ENCODE measurements at regions not wholly inside any gene's neighbourhood (a gene's known extent, or its start where the extent isn't known, plus 50 kb on each side); places are given as distances from the start of the nearest gene placed in this dataset.
A peak's percentile ranks its signal among the peaks of the same experiment; 100 is the strongest.

DNA sequence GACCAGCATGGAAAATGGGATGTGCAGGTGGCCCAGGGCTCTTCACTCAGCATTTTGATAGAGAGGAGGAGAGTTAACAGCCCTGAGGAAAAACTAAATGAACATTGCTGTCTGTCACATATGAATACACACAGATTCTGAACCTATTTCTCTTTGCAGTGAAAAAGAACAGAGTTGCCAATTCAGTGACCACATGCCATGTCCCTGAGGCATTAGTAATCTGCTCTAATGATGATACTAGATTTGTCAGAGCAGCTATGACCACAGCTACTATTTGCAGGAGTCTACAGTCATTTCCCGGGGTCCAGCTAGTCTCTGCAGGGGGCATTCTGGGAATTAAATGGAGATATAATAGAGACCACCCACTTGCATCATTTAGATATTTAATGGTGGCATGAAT is 267.6 kb downstream of the TMX3 start:
- no peak overlapping the region for H3K4me3 ChIP-seq (ENCODE audit: extremely low read depth, insufficient read depth, low read length, poor library complexity, severe bottlenecking)
- no peak overlapping the region for H3K27ac ChIP-seq (ENCODE audit: low read depth, low read length, severe bottlenecking)
- no CpG with 5 or more reads among the region's 1 CpG for WGBS, 2 experiments (ENCODE audit: insufficient coverage in 2 of 2)
- no peaks in the 10 kb centered on the region for H3K4me1 ChIP-seq (ENCODE audit: control insufficient read depth, insufficient read depth, low read length, poor library complexity, severe bottlenecking)
- H3K36me3 ChIP-seq (ENCODE audit: control insufficient read depth, insufficient read depth, low read length): no peaks in the 10 kb centered on the region
- H3K9me3 ChIP-seq (ENCODE audit: control insufficient read depth, low read length): no peaks in the 10 kb centered on the region

DNA sequence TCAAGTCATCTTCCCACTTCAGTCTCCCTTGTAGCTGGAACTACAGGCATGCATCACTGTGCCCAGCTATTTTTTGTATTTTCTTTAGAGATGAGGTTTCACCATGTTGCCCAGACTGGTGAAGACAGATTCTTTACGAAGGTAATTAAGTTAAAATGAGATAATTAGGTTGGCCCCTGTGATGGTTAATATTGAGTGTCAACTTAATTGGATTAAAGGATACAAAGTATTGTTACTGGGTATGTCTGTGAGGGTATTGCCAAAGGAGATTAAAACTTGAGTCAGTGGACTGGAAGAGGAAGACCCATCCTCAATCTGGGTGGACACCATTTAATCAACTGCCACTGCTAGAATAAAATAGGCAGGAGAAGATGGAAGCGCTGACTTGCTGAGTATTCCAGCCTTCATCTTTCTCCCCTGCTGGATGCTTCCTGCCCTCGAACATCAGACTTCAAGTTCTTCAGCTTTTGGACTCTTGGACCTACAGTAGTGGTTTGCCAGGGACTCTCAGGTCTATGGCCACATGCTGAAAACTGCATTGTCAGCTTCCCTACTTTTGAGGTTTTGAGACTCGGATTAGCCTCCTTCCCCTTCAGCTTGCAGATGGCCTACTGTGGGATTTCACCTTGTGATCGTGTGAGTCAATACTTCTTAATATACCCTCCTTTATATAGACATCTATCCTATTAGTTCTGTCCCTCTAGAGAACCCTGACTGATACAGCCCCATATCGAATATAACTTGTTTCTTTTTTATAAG is 269.1 kb downstream of the TMX3 start:
- 86 to 92% methylated on average over 5 to 6 of the region's 6 CpGs for WGBS, 2 experiments (ENCODE audit: insufficient coverage in 2 of 2)
- H3K27ac ChIP-seq (ENCODE audit: low read depth, low read length, severe bottlenecking): no peak overlapping the region
- no peaks in the 10 kb centered on the region for H3K36me3 ChIP-seq (ENCODE audit: control insufficient read depth, insufficient read depth, low read length)
- no peak overlapping the region for H3K4me3 ChIP-seq (ENCODE audit: extremely low read depth, insufficient read depth, low read length, poor library complexity, severe bottlenecking)
- no peaks in the 10 kb centered on the region for H3K4me1 ChIP-seq (ENCODE audit: control insufficient read depth, insufficient read depth, low read length, poor library complexity, severe bottlenecking)
- no peaks in the 10 kb centered on the region for H3K9me3 ChIP-seq (ENCODE audit: control insufficient read depth, low read length)

GRCh38 chr18:68445136-68445535 is 269.8 kb downstream of the TMX3 start:
- H3K9me3 ChIP-seq (ENCODE audit: control insufficient read depth, low read length): no peaks in the 10 kb centered on the region
- H3K4me3 ChIP-seq (ENCODE audit: extremely low read depth, insufficient read depth, low read length, poor library complexity, severe bottlenecking): no peak overlapping the region
- no peak overlapping the region for H3K27ac ChIP-seq (ENCODE audit: low read depth, low read length, severe bottlenecking)
- 90 to 95% methylated on average over 3 to 4 of the region's 4 CpGs for WGBS, 2 experiments (ENCODE audit: insufficient coverage in 2 of 2)
- H3K4me1 ChIP-seq (ENCODE audit: control insufficient read depth, insufficient read depth, low read length, poor library complexity, severe bottlenecking): no peaks in the 10 kb centered on the region
- H3K36me3 ChIP-seq (ENCODE audit: control insufficient read depth, insufficient read depth, low read length): no peaks in the 10 kb centered on the region

- Histone ChIP-seq H3K9me3 (ENCODE audit: control insufficient read depth, low read length) (peaks cover 16% of the 10 kb centered on the region), H3K27ac (ENCODE audit: low read depth, low read length, severe bottlenecking) (no peak overlapping the region), H3K4me1 (ENCODE audit: control insufficient read depth, insufficient read depth, low read length, poor library complexity, severe bottlenecking) (peaks cover 9% of the 10 kb centered on the region), H3K36me3 (ENCODE audit: control insufficient read depth, insufficient read depth, low read length) (no peaks in the 10 kb centered on the region), H3K4me3 (ENCODE audit: extremely low read depth, insufficient read depth, low read length, poor library complexity, severe bottlenecking) (no peak overlapping the region)
- WGBS, 2 experiments (ENCODE audit: insufficient coverage in 2 of 2): 88 to 100% methylated on average over 2 to 3 of the region's 3 CpGs
Measured at GRCh38 chr18:68441241-68441640, 273.7 kb downstream of the TMX3 start.

- Histone ChIP-seq H3K9me3 (ENCODE audit: control insufficient read depth, low read length) (peaks cover 21% of the 10 kb centered on the region), H3K4me1 (ENCODE audit: control insufficient read depth, insufficient read depth, low read length, poor library complexity, severe bottlenecking) (peaks cover 9% of the 10 kb centered on the region), H3K4me3 (ENCODE audit: extremely low read depth, insufficient read depth, low read length, poor library complexity, severe bottlenecking) (no peak overlapping the region), H3K27ac (ENCODE audit: low read depth, low read length, severe bottlenecking) (no peak overlapping the region), H3K36me3 (ENCODE audit: control insufficient read depth, insufficient read depth, low read length) (no peaks in the 10 kb centered on the region)
- WGBS, 2 experiments (ENCODE audit: insufficient coverage in 2 of 2): 86 to 100% methylated on average over 4 to 5 of the region's 6 CpGs
Measured at GRCh38 chr18:68440433-68440832, 274.5 kb downstream of the TMX3 start.

GRCh38 chr18:68439642-68440041 is 275.3 kb downstream of the TMX3 start:
- Histone ChIP-seq H3K27ac (ENCODE audit: low read depth, low read length, severe bottlenecking) (no peak overlapping the region), H3K36me3 (ENCODE audit: control insufficient read depth, insufficient read depth, low read length) (no peaks in the 10 kb centered on the region), H3K4me3 (ENCODE audit: extremely low read depth, insufficient read depth, low read length, poor library complexity, severe bottlenecking) (no peak overlapping the region), H3K9me3 (ENCODE audit: control insufficient read depth, low read length) (peaks cover 21% of the 10 kb centered on the region), H3K4me1 (ENCODE audit: control insufficient read depth, insufficient read depth, low read length, poor library complexity, severe bottlenecking) (peaks cover 9% of the 10 kb centered on the region)
- WGBS, 2 experiments (ENCODE audit: insufficient coverage in 2 of 2): 60 to 87% methylated on average over 1 to 4 of the region's 4 CpGs

GRCh38 chr18:68438983-68439382 is 275.9 kb downstream of the TMX3 start:
- WGBS, 2 experiments (ENCODE audit: insufficient coverage in 2 of 2): no CpG with 5 or more reads among the region's 2 CpGs
- Histone ChIP-seq H3K4me1 (ENCODE audit: control insufficient read depth, insufficient read depth, low read length, poor library complexity, severe bottlenecking) (peaks cover 9% of the 10 kb centered on the region), H3K27ac (ENCODE audit: low read depth, low read length, severe bottlenecking) (peak overlapping the region; percentile 36), H3K4me3 (ENCODE audit: extremely low read depth, insufficient read depth, low read length, poor library complexity, severe bottlenecking) (no peak overlapping the region), H3K9me3 (ENCODE audit: control insufficient read depth, low read length) (peaks cover 21% of the 10 kb centered on the region), H3K36me3 (ENCODE audit: control insufficient read depth, insufficient read depth, low read length) (no peaks in the 10 kb centered on the region)

GRCh38 chr18:68438536-68438935 is 276.4 kb downstream of the TMX3 start:
- peaks cover 21% of the 10 kb centered on the region for H3K9me3 ChIP-seq (ENCODE audit: control insufficient read depth, low read length)
- H3K4me1 ChIP-seq (ENCODE audit: control insufficient read depth, insufficient read depth, low read length, poor library complexity, severe bottlenecking): peaks cover 9% of the 10 kb centered on the region
- H3K27ac ChIP-seq (ENCODE audit: low read depth, low read length, severe bottlenecking): no peak overlapping the region
- 93% methylated on average over 2 of the region's 3 CpGs; no CpG with 5 or more reads in 1 of the 2 experiments for WGBS, 2 experiments (ENCODE audit: insufficient coverage in 2 of 2)
- H3K4me3 ChIP-seq (ENCODE audit: extremely low read depth, insufficient read depth, low read length, poor library complexity, severe bottlenecking): no peak overlapping the region
- H3K36me3 ChIP-seq (ENCODE audit: control insufficient read depth, insufficient read depth, low read length): no peaks in the 10 kb centered on the region

DNA sequence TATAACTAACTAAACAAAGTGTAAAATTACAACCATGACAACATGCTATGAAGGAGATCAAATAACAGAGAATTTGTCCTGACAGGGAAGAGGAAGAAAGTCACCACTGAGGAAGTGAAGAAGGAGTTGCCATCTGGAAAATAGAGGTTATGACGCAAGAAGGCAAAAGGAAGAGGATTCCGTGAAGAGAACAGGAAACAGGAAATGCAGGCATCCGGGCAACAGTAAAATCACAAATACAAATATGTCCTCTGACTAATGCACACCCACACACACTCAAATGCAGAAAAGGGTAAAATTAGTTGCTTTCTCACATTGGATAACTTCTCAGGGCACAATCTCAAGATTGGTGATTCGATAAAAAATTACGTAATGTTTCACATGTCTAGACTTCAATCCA is 278.4 kb downstream of the TMX3 start:
- Histone ChIP-seq H3K4me1 (ENCODE audit: control insufficient read depth, insufficient read depth, low read length, poor library complexity, severe bottlenecking) (peaks cover 17% of the 10 kb centered on the region), H3K36me3 (ENCODE audit: control insufficient read depth, insufficient read depth, low read length) (no peaks in the 10 kb centered on the region), H3K4me3 (ENCODE audit: extremely low read depth, insufficient read depth, low read length, poor library complexity, severe bottlenecking) (no peak overlapping the region), H3K27ac (ENCODE audit: low read depth, low read length, severe bottlenecking) (no peak overlapping the region), H3K9me3 (ENCODE audit: control insufficient read depth, low read length) (peaks cover 21% of the 10 kb centered on the region)
- WGBS, 2 experiments (ENCODE audit: insufficient coverage in 2 of 2): 88% methylated on average over 4 of the region's 5 CpGs; no CpG with 5 or more reads in 1 of the 2 experiments

DNA sequence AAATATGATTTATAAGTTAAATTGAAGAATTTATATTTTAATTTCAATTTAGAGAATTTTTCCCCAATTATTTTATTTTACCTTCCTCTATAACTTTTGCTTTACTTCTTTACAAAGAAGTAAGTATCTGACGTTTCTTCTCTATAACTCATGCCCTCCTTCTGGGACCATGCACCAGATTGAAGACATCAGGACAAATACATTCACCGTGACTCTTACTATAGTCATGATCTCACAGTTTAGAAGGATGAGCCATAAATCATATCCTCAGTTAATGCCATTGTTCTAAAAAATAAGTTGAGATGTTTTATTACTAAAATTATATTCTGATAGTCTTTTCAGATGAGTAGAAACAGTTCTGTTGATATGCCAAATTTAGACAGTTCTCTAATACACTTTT is 279.3 kb downstream of the TMX3 start:
- 89 to 100% methylated on average over 1 of the region's 2 CpGs for WGBS, 2 experiments (ENCODE audit: insufficient coverage in 2 of 2)
- peaks cover 25% of the 10 kb centered on the region for H3K4me1 ChIP-seq (ENCODE audit: control insufficient read depth, insufficient read depth, low read length, poor library complexity, severe bottlenecking)
- H3K9me3 ChIP-seq (ENCODE audit: control insufficient read depth, low read length): peaks cover 21% of the 10 kb centered on the region
- H3K4me3 ChIP-seq (ENCODE audit: extremely low read depth, insufficient read depth, low read length, poor library complexity, severe bottlenecking): no peak overlapping the region
- H3K27ac ChIP-seq (ENCODE audit: low read depth, low read length, severe bottlenecking): no peak overlapping the region
- H3K36me3 ChIP-seq (ENCODE audit: control insufficient read depth, insufficient read depth, low read length): no peaks in the 10 kb centered on the region

GRCh38 chr18:68431922-68432198 is 283.0 kb downstream of the TMX3 start:
- no peak overlapping the region for H3K27ac ChIP-seq (ENCODE audit: low read depth, low read length, severe bottlenecking)
- H3K9me3 ChIP-seq (ENCODE audit: control insufficient read depth, low read length): peaks cover 9% of the 10 kb centered on the region
- H3K4me1 ChIP-seq (ENCODE audit: control insufficient read depth, insufficient read depth, low read length, poor library complexity, severe bottlenecking): peaks cover 24% of the 10 kb centered on the region
- H3K36me3 ChIP-seq (ENCODE audit: control insufficient read depth, insufficient read depth, low read length): no peaks in the 10 kb centered on the region
- 77 to 91% methylated on average over 2 of the region's 5 CpGs for WGBS, 2 experiments (ENCODE audit: insufficient coverage in 2 of 2)
- no peak overlapping the region for H3K4me3 ChIP-seq (ENCODE audit: extremely low read depth, insufficient read depth, low read length, poor library complexity, severe bottlenecking)
